ENCODE measurements at regions not wholly inside any gene's neighbourhood (a gene's known extent, or its start where the extent isn't known, plus 50 kb on each side); places are given as distances from the start of the nearest gene placed in this dataset.

DNA sequence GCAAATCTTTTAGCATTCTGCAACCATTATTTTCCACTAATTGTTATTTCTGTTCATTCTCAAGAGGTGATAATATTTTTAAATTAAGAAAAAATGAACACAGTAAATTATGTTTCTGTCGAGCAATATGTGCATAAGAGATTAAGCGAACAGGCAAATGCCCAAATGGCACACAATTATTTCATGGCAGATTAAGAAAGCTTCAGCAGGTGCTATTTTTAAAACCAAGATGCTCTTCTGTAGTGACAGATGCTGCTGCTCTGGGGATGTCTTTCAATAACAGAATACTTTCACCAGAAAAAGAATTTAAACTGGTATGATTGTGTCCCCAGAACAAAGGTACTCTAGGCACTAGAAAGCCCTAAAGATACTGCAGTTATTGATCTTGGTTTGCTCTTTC is 412.7 kb upstream of the SORCS1 start:
- DNase-seq: no peak
- in situ Hi-C loops (cut with HindIII; ENCODE audit: low pct_ligation_motif_present, low pct_unique_long_range_greater_than_20kb, low sequenced_read_pairs): no loop called here

DNA sequence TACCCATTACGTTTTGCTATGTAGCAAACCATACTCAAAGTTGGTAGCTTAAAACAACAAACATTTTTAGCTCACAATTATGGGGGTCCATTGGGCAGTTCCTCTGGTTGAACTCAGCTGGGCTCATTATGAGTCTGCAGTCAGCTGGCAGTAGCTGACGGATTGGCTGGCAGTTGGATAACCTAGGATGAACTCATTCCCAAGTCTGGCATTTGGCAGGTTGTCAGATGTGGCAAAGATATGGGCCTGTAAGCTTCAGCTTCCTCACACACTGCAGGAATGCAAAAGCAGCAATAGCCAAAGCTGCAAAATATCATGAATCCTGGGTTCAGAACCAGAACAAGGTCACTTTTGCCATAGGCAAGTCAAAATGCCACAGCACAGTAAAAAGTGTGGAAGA is 412.2 kb upstream of the SORCS1 start:
- in situ Hi-C loops (cut with HindIII; ENCODE audit: low pct_ligation_motif_present, low pct_unique_long_range_greater_than_20kb, low sequenced_read_pairs): no loop called here
- no peak for DNase-seq

GRCh38 chr10:107565014-107565413 is 400.5 kb upstream of the SORCS1 start:
- no peak for DNase-seq
- in situ Hi-C loops (cut with HindIII; ENCODE audit: low pct_ligation_motif_present, low pct_unique_long_range_greater_than_20kb, low sequenced_read_pairs): no loop called here

DNA sequence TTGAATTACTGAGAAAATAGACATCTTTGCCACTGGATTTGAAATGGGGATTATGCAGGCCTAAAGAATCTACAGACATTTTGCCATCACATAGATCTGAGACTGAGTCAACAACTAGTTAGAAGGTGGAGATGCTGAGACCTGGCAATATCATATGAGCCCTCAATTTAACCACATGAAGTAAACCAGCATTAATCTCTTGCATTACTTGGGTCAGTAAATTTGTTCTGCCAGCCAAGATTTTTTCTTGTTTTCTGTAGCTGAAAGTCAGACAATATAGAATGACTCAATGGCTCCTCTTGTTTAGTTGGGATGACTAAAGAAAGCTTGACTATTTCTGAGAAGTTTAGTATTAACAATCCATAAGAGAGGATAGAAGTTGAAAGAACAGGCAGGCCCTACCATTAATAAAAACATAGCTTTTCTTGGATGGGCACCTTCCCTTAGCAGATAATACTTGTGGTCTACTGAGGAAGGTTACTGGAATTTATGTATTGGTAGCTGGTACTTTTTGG is 396.7 kb upstream of the SORCS1 start:
- in situ Hi-C loops (cut with HindIII; ENCODE audit: low pct_ligation_motif_present, low pct_unique_long_range_greater_than_20kb, low sequenced_read_pairs): no loop called here
- no peak for DNase-seq

DNA sequence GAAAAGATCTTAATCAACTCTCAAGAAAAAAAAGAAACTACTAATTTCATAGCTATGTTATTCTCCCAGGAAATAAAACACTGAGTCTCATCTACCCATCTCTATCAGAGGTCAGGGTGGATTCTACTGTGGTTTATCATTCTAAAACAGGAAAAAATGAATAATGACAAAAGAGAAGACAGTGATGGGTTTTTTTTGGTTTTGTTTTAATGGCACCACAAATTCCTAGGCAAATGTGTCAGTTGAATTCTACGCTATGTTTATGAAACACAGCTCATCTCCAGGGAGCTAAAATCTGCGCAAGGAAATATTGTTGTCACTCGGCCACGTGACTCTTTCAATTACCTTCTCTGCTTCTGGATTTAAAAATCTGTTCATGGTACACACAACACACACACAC is 393.4 kb upstream of the SORCS1 start:
- in situ Hi-C loops (cut with HindIII; ENCODE audit: low pct_ligation_motif_present, low pct_unique_long_range_greater_than_20kb, low sequenced_read_pairs): no loop called here
- DNase-seq: no peak

GRCh38 chr10:107554333-107554732 is 389.8 kb upstream of the SORCS1 start:
- no peak for DNase-seq
- in situ Hi-C loops (cut with HindIII; ENCODE audit: low pct_ligation_motif_present, low pct_unique_long_range_greater_than_20kb, low sequenced_read_pairs): no loop called here

GRCh38 chr10:107553470-107553869 is 389.0 kb upstream of the SORCS1 start:
- DNase-seq: no peak
- in situ Hi-C loops (cut with HindIII; ENCODE audit: low pct_ligation_motif_present, low pct_unique_long_range_greater_than_20kb, low sequenced_read_pairs): no loop called here

DNA sequence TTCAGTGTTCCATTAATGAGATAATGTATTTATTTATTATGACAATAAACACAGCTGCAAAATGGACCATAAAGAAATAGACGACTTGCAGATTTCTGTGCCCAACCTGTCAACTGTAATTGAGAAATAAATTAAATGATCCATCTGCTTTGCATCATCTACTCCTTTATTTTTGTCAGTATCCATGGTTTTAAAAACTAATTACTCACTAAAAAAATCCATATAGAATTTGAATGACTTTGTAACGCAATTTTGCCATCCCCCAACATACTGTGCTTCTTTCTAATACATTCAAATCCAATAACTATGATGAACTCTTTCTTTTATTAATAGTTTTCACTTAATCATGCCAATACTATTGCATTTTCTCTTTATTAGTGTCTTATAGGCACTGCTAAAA is 388.5 kb upstream of the SORCS1 start:
- in situ Hi-C loops (cut with HindIII; ENCODE audit: low pct_ligation_motif_present, low pct_unique_long_range_greater_than_20kb, low sequenced_read_pairs): no loop called here
- no peak for DNase-seq

DNA sequence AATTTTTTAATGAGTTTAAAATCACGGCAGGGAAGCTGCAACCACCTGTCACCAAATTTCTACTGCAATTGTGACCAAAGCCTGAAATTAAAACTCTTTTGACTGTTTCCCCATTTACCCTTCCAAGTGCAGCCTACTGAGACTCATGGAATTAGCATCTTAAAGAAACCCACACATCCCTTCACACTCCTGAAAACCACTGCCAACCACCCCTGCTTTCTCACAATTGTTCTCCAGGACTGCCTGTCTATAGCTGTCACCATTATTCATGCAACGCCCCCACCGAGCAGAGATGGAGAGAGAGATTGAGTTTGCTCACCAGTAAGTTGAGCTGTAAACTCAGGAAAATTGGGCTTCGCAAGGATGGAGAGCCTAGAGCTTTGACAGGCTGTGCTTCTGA is 383.8 kb upstream of the SORCS1 start:
- in situ Hi-C loops (cut with HindIII; ENCODE audit: low pct_ligation_motif_present, low pct_unique_long_range_greater_than_20kb, low sequenced_read_pairs): no loop called here
- no peak for DNase-seq

DNA sequence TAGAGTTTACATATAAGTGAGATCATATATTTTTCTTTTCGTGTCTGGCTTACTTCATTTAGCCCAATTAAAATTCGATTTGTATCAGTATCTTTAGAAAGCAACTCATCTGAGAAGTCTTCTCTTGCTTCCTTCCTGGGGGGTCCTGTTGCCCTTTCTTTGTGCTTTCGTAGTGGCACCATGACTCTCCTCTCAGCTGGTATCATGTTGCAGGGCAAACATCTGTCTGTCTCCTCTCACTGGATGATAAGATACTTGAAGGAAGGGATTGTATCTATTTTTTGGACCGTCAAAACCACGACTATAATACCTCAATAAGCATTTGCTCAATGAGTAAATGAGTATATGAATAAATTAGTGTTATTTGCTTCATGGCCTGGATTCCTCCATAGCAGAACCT is 382.5 kb upstream of the SORCS1 start:
- in situ Hi-C loops (cut with HindIII; ENCODE audit: low pct_ligation_motif_present, low pct_unique_long_range_greater_than_20kb, low sequenced_read_pairs): no loop called here

GRCh38 chr10:107546284-107546683 is 381.8 kb upstream of the SORCS1 start:
- in situ Hi-C loops (cut with HindIII; ENCODE audit: low pct_ligation_motif_present, low pct_unique_long_range_greater_than_20kb, low sequenced_read_pairs): no loop called here
- DNase-seq: peak; percentile 32

More for the DNA sequence above, 382.5 kb upstream of the SORCS1 start:
- DNase-seq: no peak

GRCh38 chr10:107545717-107546116 is 381.2 kb upstream of the SORCS1 start:
- DNase-seq: no peak
- in situ Hi-C loops (cut with HindIII; ENCODE audit: low pct_ligation_motif_present, low pct_unique_long_range_greater_than_20kb, low sequenced_read_pairs): no loop called here

DNA sequence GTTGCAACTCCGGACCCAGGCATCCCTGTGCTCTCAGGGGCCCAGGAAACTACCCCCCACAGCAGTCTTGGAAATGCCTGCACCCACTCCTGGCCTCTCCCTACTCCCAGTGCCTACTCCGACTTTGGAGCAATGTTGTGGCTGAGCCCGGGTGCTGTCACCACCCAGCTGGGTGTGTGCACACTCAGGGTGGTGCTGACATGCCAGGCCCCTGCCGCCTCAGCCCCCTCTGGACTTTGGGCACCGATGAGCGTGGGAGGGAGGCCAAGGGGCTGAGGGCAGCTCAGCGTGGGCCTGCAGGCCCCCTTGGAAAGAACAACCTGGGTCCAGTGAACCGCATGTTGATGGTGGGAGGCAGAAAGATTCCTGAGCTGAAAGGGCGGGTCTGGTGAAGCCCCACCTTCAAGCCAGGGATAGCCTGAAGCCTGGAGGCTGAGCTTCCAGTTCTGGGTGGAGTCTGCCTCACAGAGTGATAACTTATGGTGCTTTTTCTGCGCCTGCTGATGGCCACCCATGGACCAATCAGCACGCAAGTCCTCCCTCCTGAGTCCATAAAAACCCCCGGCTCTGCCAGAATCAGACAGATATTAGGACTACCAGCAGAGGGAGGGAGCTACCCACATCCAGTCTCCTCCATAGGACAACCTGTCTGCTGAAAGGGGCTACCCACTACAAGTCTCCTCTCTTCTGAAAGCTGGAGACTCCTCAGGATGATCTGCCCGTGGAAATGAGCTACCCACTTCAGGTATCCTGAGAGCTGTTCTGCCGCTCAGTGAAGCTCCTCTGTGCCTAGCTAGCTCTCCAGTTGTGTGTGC is 380.4 kb upstream of the SORCS1 start:
- no peak for DNase-seq
- in situ Hi-C loops (cut with HindIII; ENCODE audit: low pct_ligation_motif_present, low pct_unique_long_range_greater_than_20kb, low sequenced_read_pairs): no loop called here

DNA sequence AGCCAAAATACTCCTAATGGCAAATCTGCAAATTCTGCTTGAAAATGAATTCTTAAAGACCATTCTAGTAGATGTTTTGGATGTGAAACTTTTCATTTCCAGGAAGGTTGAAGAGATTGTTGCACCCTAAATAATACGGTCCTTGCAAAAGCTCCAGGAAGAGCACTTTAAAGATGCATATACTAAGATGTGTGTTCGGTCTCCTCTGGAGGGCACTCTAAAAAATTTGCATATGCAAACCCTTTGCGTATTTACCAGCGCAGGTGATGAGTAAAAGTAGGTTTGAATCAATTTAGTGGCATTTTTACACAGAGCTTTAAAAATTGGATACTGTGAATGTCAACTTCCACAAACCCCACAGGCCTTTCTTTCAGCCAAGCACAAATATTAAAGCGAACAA is 378.1 kb upstream of the SORCS1 start:
- in situ Hi-C loops (cut with HindIII; ENCODE audit: low pct_ligation_motif_present, low pct_unique_long_range_greater_than_20kb, low sequenced_read_pairs): no loop called here

DNA sequence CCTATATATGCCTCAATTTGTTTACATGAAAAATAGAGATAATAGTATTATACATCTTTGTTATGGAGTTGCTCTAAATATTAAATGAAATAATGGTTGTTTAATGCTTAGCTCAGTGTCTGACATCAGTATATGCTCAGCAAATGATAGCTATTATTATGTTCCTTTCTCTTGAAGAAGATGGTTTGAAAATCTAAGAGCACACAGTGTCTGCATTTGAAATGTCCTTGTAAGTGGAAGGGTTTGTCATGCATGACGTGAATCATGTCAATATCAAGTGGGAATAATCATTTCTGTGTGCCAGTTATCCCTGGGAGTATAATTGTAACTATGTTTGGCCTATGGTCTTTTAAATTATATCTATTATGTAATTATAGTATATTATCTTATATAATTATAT is 377.5 kb upstream of the SORCS1 start:
- DNase-seq: no peak
- in situ Hi-C loops (cut with HindIII; ENCODE audit: low pct_ligation_motif_present, low pct_unique_long_range_greater_than_20kb, low sequenced_read_pairs): no loop called here

More for the DNA sequence above, 378.1 kb upstream of the SORCS1 start:
- no peak for DNase-seq

DNA sequence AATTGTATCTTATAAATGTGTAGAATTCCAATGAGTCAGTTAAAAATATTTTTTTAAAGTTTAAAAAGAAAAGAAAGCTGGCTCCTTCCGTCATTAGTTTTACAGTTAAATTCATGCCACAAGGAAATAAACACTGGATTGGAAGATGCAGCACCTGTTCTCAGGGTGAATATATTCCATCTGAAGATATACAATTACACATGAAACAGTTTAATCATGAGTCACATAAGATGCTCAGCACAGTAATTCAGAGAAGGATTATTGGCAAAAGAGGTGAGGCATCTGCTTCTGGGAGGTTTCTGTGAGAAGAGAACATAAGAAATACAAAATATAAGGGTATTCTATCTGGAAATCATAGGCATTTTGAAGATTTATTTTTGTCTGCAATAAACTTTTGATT is 376.5 kb upstream of the SORCS1 start:
- in situ Hi-C loops (cut with HindIII; ENCODE audit: low pct_ligation_motif_present, low pct_unique_long_range_greater_than_20kb, low sequenced_read_pairs): no loop called here
- no peak for DNase-seq

DNA sequence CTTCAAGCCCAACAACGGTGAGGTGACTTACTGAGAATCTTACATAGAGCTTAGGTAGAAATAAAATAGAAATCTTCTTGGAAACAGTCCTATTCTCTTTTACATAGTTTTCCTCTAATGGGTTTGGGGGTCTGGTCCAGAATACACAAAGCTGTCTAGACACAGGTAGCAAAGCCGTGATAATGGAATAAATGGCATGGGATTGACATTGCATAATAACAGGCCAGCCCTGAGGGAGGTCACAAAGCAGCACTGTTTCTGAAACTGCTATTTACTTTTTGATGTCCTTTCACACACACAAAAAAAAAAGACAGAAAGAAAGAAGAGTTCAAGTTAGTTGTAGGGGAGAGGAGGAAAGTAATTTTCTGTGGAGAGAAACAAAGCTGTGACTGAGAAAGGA is 364.8 kb upstream of the SORCS1 start:
- in situ Hi-C loops (cut with HindIII; ENCODE audit: low pct_ligation_motif_present, low pct_unique_long_range_greater_than_20kb, low sequenced_read_pairs): no loop called here
- no peak for DNase-seq

DNA sequence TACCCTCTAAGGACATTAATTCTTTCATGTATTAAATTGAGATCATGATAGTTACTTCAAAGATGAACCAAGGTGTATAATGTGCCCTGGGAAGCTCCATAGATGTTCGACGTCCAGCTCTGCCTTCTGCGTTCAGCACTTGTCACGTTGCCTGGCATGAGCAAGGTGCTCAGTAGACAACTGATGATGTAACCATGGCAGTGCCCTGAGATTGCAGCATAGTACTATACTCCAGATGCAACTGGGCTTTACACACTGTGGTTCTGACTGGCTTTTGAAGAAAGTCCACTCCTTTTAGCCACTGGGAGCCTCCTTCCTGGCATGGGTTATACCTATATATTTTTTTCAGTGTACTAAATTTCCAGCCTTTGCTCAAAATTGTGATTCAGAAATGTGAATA is 355.8 kb upstream of the SORCS1 start:
- DNase-seq: no peak
- in situ Hi-C loops (cut with HindIII; ENCODE audit: low pct_ligation_motif_present, low pct_unique_long_range_greater_than_20kb, low sequenced_read_pairs): no loop called here

- no peak for DNase-seq
Observed at GRCh38 chr10:107517811-107518210, 353.3 kb upstream of the SORCS1 start.

DNA sequence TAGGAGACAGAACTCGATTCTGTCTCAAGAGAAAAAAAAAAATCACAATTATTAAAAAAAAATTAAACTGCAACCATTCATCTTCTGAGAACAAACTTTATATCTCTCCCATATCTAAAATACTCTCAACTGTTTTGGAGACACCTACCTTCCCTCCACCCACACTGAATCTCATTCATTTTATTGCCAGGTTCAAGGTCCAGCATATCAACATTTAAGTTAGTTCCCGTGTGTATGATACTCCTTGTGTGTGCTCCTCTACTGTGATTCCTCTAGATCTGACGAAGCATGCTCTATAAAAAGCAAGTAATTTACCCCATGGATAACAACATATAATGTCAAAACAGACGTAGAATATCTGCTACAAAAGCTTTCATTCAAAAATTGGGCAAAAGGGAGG is 351.8 kb upstream of the SORCS1 start:
- in situ Hi-C loops (cut with HindIII; ENCODE audit: low pct_ligation_motif_present, low pct_unique_long_range_greater_than_20kb, low sequenced_read_pairs): no loop called here
- no peak for DNase-seq

More at GRCh38 chr10:107517811-107518210, 353.3 kb upstream of the SORCS1 start:
- in situ Hi-C loops (cut with HindIII; ENCODE audit: low pct_ligation_motif_present, low pct_unique_long_range_greater_than_20kb, low sequenced_read_pairs): no loop called here
